MM.1S (cell line): ENCODE measurements at regions not wholly inside any gene's neighbourhood (a gene's known extent, or its start where the extent isn't known, plus 50 kb on each side); places are given as distances from the start of the nearest gene placed in this dataset.

Experiments
- DNase-seq: peaks from one replicate; pipeline ENCODE4 v3.0.0-alpha.2; 2015
- H2AFZ ChIP-seq: fragments of 300-600 bp; sonication (generic); 2 replicates; pipeline ENCODE4 v1.6.0; 2016; ENCODE audit warnings: antibody characterized with exemption, low read length
- H3F3A ChIP-seq: fragments of 300-600 bp; sonication (generic); 2 replicates; pipeline ENCODE4 v1.6.1; 2016; ENCODE audit warnings: mild to moderate bottlenecking, antibody characterized with exemption, low read length, moderate library complexity, mixed read lengths; ENCODE audit not compliant: insufficient read depth
- H3K27ac ChIP-seq: fragments of 300-600 bp; sonication (generic); 2 replicates; pipeline ENCODE4 v1.5.1; 2016; ENCODE audit warnings: mild to moderate bottlenecking, low read length
- H3K27me3 ChIP-seq: fragments of 300-600 bp; sonication (generic); replicated peaks from 2 replicates; pipeline ENCODE4 v1.6.0; 2016; ENCODE audit warnings: low read length; ENCODE audit not compliant: insufficient read depth
- H3K36me3 ChIP-seq: fragments of 300-600 bp; sonication (generic); replicated peaks from 2 replicates; pipeline ENCODE4 v1.6.1; 2016; ENCODE audit warnings: mild to moderate bottlenecking, low read length, mixed read lengths; ENCODE audit not compliant: insufficient read depth
- H3K4me1 ChIP-seq: fragments of 300-600 bp; sonication (generic); 2 replicates; pipeline ENCODE4 v1.6.1; 2016; ENCODE audit warnings: low read length, mixed read lengths
- H3K4me2 ChIP-seq: fragments of 300-600 bp; sonication (generic); 2 replicates; pipeline ENCODE4 v1.6.0; 2016; ENCODE audit warnings: low read depth, low read length
- H3K4me3 ChIP-seq: fragments of 300-600 bp; sonication (generic); 2 replicates; pipeline ENCODE4 v1.5.1; 2016; ENCODE audit warnings: low read length, mixed read lengths
- H3K79me2 ChIP-seq: fragments of 300-600 bp; sonication (generic); 2 replicates; pipeline ENCODE4 v1.6.1; 2016; ENCODE audit warnings: mixed run types, low read length, mixed read lengths
- H3K9ac ChIP-seq: fragments of 300-600 bp; sonication (generic); 2 replicates; pipeline ENCODE4 v1.6.1; 2016; ENCODE audit warnings: low read length, mixed read lengths
- H3K9me2 ChIP-seq: fragments of 300-600 bp; sonication (generic); replicated peaks from 2 replicates; pipeline ENCODE4 v1.6.1; 2016; ENCODE audit warnings: mild to moderate bottlenecking, low read length, mixed read lengths; ENCODE audit not compliant: insufficient read depth
- H3K9me3 ChIP-seq: fragments of 300-600 bp; sonication (generic); replicated peaks from 2 replicates; pipeline ENCODE4 v1.6.1; 2016; ENCODE audit warnings: mild to moderate bottlenecking, low read length, mixed read lengths; ENCODE audit not compliant: insufficient read depth
- H4K20me1 ChIP-seq: fragments of 300-600 bp; sonication (generic); 2 replicates; pipeline ENCODE4 v1.6.1; 2016; ENCODE audit warnings: mild to moderate bottlenecking, low read length, moderate library complexity, mixed read lengths; ENCODE audit not compliant: insufficient read depth
- CTCF ChIP-seq: fragments of 300-600 bp; sonication (generic); IDR thresholded peaks from 2 replicates; pipeline ENCODE4 v1.5.1; 2016; ENCODE audit warnings: antibody characterized with exemption, low read length, mixed read lengths
- EZH2 ChIP-seq: fragments of 300-600 bp; sonication (generic); optimal IDR thresholded peaks from 2 replicates; pipeline ENCODE3; 2017; ENCODE audit warnings: low read depth, mild to moderate bottlenecking, antibody characterized with exemption, low read length, mixed read lengths
- EZH2phosphoT487 ChIP-seq: fragments of 300-600 bp; sonication (generic); IDR thresholded peaks from 2 replicates; pipeline ENCODE4 v1.6.1; 2018; ENCODE audit warnings: antibody characterized with exemption, low read length

- no peak overlapping the region for H3K4me3 ChIP-seq
- no peak overlapping the region for H3K27ac ChIP-seq
- H3K4me1 ChIP-seq = no peaks in the 10 kb centered on the region
- no peak overlapping the region for H3K4me2 ChIP-seq
- H3K36me3 ChIP-seq = no peaks in the 10 kb centered on the region
- H3K9me2 ChIP-seq = no peaks in the 10 kb centered on the region
- DNase-seq = no peak
- no peaks in the 10 kb centered on the region for H3F3A ChIP-seq
- H3K9me3 ChIP-seq = no peaks in the 10 kb centered on the region
- no peak overlapping the region for H2AFZ ChIP-seq
- H4K20me1 ChIP-seq = no peaks in the 10 kb centered on the region
- no peaks in the 10 kb centered on the region for H3K79me2 ChIP-seq
- TF ChIP-seq EZH2phosphoT487 = no peak
- TF ChIP-seq EZH2 = no peak
- TF ChIP-seq CTCF = no peak
- H3K27me3 ChIP-seq = no peaks in the 10 kb centered on the region
- no peak overlapping the region for H3K9ac ChIP-seq
These were observed 210.1 kb upstream of the HS3ST4 start for GRCh38 chr16:25481636-25482035.

- no peak for DNase-seq
- H4K20me1 ChIP-seq = no peaks in the 10 kb centered on the region
- H3K9me2 ChIP-seq = no peaks in the 10 kb centered on the region
- no peak overlapping the region for H2AFZ ChIP-seq
- H3K9ac ChIP-seq = no peak overlapping the region
- TF ChIP-seq CTCF = no peak
- no peak for TF ChIP-seq EZH2phosphoT487
- no peak for TF ChIP-seq EZH2
- H3F3A ChIP-seq = no peaks in the 10 kb centered on the region
- H3K9me3 ChIP-seq = no peaks in the 10 kb centered on the region
- no peaks in the 10 kb centered on the region for H3K27me3 ChIP-seq
- no peaks in the 10 kb centered on the region for H3K79me2 ChIP-seq
- no peak overlapping the region for H3K4me3 ChIP-seq
- no peaks in the 10 kb centered on the region for H3K36me3 ChIP-seq
- H3K27ac ChIP-seq = no peak overlapping the region
- H3K4me2 ChIP-seq = no peak overlapping the region
- H3K4me1 ChIP-seq = no peaks in the 10 kb centered on the region
These were observed 213.3 kb upstream of the HS3ST4 start for GRCh38 chr16:25478476-25478875.

DNA sequence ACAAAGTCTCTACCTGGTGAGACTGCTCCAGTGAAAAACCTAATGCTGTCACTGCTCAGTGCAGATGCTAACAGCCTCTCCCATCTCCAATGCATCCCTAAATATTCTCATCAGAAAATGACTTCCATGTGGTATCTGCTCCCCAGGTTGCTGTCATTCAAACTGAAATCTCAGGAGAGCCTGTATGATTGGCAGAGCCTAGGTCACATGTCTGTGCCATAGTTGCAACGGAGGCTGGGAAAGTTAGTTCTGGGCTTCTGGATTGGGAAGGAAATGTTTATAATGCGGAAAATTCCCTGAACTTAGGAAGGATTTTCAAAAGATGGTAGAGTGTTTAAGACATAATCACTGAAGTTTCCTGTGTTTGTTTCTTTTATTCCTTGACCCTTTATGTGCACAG, 206.4 kb upstream of the ZKSCAN2 start:
- H3K4me3 ChIP-seq = no peak overlapping the region
- no peak for DNase-seq
- TF ChIP-seq EZH2phosphoT487 (no peak), CTCF (no peak), EZH2 (no peak)
- no peak overlapping the region for H2AFZ ChIP-seq
- no peaks in the 10 kb centered on the region for H3K27me3 ChIP-seq
- H4K20me1 ChIP-seq = no peaks in the 10 kb centered on the region
- H3K36me3 ChIP-seq = no peaks in the 10 kb centered on the region
- H3K9me3 ChIP-seq = no peaks in the 10 kb centered on the region
- no peaks in the 10 kb centered on the region for H3K9me2 ChIP-seq
- H3K9ac ChIP-seq = no peak overlapping the region
- no peaks in the 10 kb centered on the region for H3K4me1 ChIP-seq
- H3K4me2 ChIP-seq = no peak overlapping the region
- H3K27ac ChIP-seq = no peak overlapping the region
- H3K79me2 ChIP-seq = no peaks in the 10 kb centered on the region
- H3F3A ChIP-seq = no peaks in the 10 kb centered on the region
